Fibroblast of peridontal ligament (primary cell): ENCODE measurements at regions not wholly inside any gene's neighbourhood (a gene's known extent, or its start where the extent isn't known, plus 50 kb on each side); places are given as distances from the start of the nearest gene placed in this dataset.
A peak's percentile ranks its signal among the peaks of the same experiment; 100 is the strongest.

Source experiments
- DNase-seq: peaks from one replicate; pipeline ENCODE4 v3.0.0-alpha.2; 2010; ENCODE audit errors: extremely low read depth

- no peak for DNase-seq
These were observed 111.2 kb upstream of the STT3B start for GRCh38 chr3:31421314-31422048.

- DNase-seq = no peak
These were observed 110.5 kb upstream of the STT3B start for GRCh38 chr3:31422237-31422636.

DNA sequence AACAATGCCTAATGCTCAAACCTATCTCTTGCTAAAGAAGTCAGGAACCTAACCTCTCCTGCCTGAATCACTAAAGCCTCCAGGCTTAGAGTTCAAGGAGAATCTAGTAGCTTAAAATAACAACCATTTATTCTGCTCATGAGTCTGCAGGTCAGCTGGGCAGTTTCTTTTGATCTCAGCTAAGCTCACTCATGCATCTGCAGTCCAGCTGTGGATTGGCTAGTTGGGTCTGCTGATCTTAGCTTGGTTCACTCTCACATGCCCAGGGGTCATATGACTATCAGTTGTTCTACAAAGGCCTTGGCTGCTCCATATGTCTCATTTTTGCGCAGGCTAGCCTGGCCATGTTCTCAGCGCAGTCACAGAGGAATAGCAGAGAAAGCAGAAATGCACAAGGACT lies 109.2 kb upstream of the STT3B start:
- DNase-seq = peak; percentile 2

GRCh38 chr3:31425401-31425800 lies 107.3 kb upstream of the STT3B start:
- no peak for DNase-seq

DNA sequence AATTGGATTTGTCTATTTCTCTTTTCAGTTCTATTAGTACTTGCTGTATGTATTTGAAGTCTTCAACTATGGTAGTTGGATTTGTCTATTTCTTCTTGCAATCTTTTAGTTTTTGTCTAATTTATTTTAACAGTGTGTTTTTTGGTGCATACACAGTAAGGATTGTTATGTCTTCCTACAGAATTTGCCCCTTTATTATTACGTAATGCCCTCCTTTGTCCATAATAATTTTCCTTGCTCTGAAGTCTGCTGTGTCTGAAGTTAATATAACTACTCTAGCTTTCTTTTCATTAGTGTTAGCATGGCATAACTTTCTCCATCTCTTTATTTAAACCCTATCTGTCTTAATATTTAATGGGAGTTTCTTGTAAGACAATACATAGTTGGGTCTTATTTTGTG lies 105.1 kb upstream of the STT3B start:
- no peak for DNase-seq

DNA sequence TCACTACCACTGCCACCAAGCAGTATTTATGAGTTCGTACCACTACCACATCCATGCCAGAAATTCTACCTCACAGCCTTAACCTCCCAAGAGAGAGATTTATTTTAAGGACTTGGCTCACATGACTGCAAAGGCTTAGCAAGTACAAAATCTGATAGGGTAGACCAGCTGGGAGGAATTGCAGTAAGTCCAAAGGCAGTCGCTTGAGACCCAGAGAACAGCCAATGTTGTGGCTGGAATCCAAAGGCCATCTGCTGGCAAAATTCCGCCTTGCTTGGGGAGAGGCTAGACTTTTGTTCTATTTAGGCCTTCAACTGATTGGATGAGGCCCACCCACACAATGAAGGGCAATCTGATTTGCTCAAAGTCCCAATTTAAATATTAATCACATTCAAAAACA lies 101.4 kb upstream of the STT3B start:
- DNase-seq = no peak

DNA sequence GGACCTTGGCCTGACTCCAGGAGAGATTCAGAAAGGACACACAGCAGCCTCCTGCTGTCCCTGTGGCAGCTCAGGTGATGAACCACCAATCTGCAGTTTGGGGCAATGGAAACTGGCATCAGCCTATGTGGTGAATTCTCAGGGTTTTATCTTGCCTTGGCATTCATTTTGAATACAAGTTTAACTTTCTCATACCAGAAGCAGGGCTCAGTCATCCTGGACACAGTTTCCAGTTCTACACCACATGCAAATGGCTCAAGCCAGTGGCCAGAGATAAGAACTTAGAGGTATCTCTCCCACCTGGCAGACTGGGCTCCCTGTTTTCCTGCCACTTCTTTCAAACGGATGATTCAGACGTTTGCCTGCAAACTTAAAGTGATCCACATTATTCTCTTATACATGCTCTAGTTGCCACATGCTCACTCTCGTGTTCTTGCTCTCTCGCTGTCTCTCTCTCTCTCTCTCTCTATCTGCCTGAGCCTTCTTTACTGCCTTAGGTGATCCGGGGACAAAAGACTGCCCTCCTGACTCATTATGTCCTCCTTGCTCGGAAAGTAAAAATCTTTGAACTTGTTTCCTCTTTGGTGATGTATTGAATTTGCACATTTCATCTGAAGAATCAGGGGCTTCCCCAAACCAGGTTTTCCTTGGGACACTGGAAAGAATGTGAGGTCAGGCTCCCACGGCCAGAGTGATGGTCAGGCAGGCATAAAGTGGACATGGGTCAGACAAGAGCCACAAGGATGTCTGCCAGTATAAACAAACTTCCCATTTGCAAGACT lies 99.6 kb upstream of the STT3B start:
- DNase-seq = no peak

GRCh38 chr3:31433679-31433992 lies 99.1 kb upstream of the STT3B start:
- no peak for DNase-seq

DNA sequence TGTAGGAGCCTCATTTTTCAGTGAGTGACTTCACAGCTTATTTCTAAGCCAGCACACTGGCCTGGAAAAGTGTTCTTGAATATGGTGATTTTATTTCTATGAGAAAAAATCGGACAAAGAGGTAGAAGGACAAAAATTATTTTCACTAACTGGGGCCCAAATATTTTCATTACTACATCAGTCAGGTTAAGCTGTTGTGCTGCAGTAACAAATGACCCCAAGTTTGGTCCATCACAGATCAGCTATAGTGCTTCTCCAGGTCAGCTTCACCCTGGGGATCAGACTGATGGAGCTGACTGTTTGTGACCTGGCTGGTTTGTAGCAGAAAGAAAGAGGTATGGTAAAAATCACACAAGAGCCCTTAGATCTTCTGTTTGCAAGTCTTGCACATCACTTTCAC lies 97.9 kb upstream of the STT3B start:
- DNase-seq = no peak

DNA sequence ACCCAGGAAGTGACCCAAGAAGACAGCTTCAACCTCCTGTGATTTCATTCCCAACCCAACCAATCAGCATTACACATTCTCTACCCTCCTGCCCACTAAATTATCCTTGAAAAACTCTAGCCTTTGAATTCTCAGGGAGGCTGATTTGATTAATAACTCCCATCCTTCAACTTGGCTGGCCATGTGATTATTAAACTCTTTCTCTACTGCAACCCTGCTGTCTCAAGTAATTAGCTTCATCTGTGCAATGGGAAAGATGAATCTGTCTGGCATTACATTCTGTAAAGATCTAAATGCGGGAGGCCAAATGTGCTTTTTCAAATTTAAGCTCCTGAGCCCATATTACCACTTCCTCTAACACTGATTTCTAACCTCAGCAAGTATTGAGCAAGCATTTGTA lies 95.9 kb upstream of the STT3B start:
- no peak for DNase-seq

- DNase-seq = no peak
These were observed 94.0 kb upstream of the STT3B start for GRCh38 chr3:31438742-31439141.

DNA sequence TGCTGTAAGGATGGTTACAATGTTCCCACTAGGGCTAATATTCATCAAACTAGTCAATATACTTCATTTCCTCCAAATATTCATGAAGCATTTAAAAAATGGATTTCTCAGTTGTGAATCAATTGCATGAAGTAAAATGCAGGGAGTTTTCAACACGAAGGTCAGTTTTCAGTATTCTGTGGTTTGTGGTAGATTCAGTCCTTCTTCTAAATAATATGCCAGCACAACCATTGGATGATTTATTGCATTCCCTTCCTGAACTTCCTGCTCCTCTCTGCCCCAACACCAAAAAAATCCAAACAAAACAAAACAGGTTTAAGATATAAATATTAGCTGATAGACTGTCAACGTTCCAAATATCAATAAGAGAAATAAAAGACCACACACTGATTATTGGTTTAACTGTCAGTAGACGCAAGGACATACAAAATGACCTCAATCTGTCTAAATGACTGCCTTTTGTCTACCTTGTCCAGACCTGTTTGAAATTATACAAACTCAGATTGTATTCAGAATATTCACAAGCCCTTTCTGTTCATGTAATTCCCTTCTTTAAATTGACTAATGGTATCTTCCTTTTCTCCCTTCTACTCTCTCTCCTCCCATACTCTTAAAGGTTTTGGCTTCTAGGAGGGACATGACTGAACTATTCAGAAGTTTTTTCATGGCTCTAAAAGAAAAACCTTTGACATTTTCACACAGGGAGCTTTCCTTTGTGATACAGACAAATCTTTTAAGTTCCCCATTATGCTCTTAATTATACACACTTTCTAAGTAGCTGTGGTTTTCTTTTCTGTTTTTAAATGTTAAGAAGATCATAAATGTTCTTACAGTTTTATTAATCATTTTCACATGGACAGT lies 92.6 kb upstream of the STT3B start:
- DNase-seq = no peak

GRCh38 chr3:31440878-31441277 lies 91.8 kb upstream of the STT3B start:
- no peak for DNase-seq

- DNase-seq = no peak
These were observed 90.0 kb upstream of the STT3B start for GRCh38 chr3:31442755-31443154.

DNA sequence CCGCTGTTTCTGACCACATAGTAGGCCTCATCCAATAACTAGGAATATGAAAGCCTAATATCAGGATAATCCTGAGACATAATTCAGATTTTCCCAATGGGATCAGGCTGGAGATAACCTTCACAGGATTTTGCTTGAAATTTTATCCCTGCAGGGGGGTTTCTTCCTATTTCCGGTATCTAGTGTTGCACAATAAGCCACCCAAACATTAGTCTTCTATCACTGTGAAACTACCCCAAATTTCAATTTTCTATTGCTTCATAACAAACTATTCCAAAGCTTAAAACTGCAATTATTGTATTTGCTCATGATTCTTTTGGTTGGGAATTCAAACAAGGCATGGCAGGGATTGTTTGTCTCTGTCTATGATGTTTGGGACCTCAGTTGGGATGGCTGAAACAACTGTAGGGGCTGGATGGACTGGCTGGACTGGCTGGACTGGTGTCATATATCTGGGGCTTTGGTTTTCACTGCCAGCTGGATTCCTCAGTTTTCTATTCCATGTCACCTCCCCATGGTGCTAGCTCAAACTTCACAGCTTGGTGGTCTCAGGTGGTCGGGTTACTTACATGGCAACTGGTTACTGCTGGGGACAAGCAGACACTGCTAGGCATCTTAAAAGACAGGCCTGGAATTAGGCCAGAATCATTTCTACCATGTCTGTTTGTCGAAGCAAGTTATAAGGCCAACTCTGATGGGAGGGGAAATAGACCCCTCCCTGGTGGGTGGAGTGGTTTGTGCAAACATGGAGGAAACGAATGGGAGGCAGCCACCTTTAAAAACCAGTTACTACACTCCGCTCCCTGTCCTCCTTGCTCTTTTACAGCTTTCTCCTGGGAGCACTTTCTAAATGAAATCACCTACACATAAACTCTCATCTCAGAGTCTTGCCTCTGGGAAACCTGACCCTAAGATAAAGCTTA lies 88.2 kb upstream of the STT3B start:
- DNase-seq = no peak

DNA sequence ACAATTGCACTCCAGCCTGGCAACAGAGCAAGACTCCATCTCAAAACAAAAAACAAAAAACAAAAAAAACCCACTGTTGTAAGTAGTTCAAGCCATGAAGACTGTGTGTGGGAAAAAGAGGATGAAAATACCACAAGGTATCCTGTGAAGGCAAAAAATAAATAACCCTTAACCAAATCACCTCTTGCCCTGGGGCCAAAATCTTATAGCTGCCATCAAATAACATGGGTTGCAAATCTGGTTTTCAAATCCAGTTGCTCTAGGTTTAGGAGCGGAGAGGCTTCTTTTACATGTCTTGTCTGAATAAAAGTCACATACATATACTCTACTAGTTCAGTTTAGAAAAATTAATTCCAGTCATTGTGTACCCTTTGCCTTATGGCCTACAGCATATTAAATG lies 87.0 kb upstream of the STT3B start:
- DNase-seq = no peak

DNA sequence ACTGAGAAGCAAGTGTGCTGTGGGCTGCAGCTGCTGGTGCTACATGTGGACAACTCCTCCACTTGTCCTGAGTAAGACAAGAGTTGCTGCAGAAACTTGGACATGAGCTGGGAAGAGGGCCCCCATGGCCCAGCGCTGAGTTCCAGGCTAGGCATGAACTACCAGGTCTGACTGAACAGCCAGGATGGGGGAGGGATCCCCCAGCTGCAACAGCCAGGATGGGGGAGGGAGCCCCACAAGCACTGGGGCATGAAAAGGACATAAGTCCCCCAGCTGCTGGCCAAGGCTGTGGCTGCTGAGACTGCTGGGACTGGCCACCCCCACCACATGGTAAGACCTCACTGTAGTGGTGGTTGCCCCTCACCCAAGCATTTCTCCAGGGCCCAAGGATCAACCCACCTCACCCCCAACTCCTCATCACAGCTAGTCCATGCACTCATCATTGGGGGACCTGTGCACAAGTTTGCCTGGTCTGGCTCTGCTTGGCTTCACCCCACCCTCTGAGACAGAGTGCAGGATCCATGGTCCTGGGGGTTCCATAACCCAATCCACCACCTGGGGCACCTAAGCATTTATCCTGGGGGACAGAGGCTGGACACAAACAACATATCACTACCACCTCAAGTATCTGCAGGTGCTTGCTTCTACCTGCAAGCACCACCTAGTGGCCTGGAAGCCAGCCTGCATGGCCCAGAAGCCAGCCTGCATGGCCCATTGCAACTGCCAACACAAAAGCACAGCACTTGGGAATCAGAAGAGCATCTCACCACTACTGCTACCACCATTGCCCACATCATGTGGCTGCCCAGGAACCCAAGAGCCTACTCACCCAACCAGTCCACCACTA lies 84.5 kb upstream of the STT3B start:
- DNase-seq = no peak

GRCh38 chr3:31448882-31449243 lies 83.9 kb upstream of the STT3B start:
- DNase-seq = no peak

DNA sequence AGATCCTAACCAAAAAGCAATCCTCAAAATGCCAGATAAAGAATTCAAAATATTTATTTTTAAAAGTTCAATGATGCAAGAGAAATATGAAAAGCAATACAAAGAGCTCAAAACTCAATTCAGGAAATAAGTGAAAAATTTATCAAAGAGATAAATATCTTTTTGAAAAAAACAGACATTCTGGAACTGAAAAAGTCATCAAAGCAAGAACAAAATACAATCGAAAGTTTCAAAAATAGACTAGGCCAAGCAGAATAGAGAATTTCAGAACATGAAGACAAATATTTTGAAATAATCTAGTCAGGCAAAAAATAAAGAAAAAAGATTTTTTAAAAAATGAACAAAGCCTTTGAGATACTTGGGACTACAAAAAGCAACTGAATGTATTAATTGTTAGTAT lies 83.4 kb upstream of the STT3B start:
- DNase-seq = no peak

DNA sequence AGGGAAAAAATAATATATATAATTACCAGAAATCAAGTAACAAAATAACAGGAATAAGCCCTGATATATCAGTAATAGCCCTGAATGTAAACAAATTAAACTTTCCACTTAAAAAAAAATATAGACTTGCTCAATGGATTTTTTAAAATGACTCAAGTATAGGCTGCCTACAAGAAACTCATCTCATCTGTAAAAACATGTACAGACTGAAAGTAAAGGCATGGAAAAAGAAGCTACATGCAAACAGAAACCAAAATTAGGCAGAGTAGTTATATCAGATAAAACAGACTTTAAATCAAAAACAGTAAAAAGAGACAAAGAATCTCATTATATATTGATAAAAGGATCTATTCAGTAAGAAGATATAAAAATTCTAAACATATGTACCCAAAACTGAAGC lies 82.4 kb upstream of the STT3B start:
- no peak for DNase-seq
